HUES6 (cell line): ENCODE measurements at regions not wholly inside any gene's neighbourhood (a gene's known extent, or its start where the extent isn't known, plus 50 kb on each side); places are given as distances from the start of the nearest gene placed in this dataset.

Source experiments
- H3K27ac ChIP-seq: 2 replicates; pipeline ENCODE4 v1.7.0; 2013; ENCODE audit warnings: low read depth, mild to moderate bottlenecking, low read length, inconsistent platforms
- H3K27me3 ChIP-seq: 2 replicates; pipeline ENCODE4 v1.6.1; 2013; ENCODE audit warnings: low read length; ENCODE audit not compliant: control insufficient read depth, insufficient read depth
- H3K36me3 ChIP-seq: 2 replicates; pipeline ENCODE4 v1.6.1; 2013; ENCODE audit warnings: low read length; ENCODE audit not compliant: control insufficient read depth, insufficient read depth
- H3K4me1 ChIP-seq: 2 replicates; pipeline ENCODE4 v1.6.1; 2013; ENCODE audit warnings: low read length; ENCODE audit not compliant: control insufficient read depth, insufficient read depth
- H3K4me3 ChIP-seq: 2 replicates; pipeline ENCODE4 v1.5.1; 2013; ENCODE audit warnings: low read depth, low read length
- H3K9ac ChIP-seq: one replicate; pipeline ENCODE4 v1.6.1; 2013; ENCODE audit warnings: mild to moderate bottlenecking, low read length
- H3K9me3 ChIP-seq: 2 replicates; pipeline ENCODE4 v1.6.1; 2013; ENCODE audit warnings: low read depth, low read length; ENCODE audit not compliant: control insufficient read depth, insufficient read depth

- H3K4me1 ChIP-seq, result no peaks in the 10 kb centered on the region
- no peak overlapping the region for H3K27ac ChIP-seq
- H3K9me3 ChIP-seq, result no peaks in the 10 kb centered on the region
- no peaks in the 10 kb centered on the region for H3K27me3 ChIP-seq
- H3K36me3 ChIP-seq, result no peaks in the 10 kb centered on the region
- H3K4me3 ChIP-seq, result no peak overlapping the region
- H3K9ac ChIP-seq, result no peak overlapping the region
Measured at GRCh38 chr4:81946996-81947395, 426.8 kb downstream of the HNRNPD start.

GRCh38 chr4:81930506-81931238 is 443.1 kb downstream of the HNRNPD start:
- H3K27ac ChIP-seq, result no peak overlapping the region
- H3K9me3 ChIP-seq, result no peaks in the 10 kb centered on the region
- no peak overlapping the region for H3K9ac ChIP-seq
- H3K4me3 ChIP-seq, result no peak overlapping the region
- no peaks in the 10 kb centered on the region for H3K4me1 ChIP-seq
- no peaks in the 10 kb centered on the region for H3K27me3 ChIP-seq
- no peaks in the 10 kb centered on the region for H3K36me3 ChIP-seq

GRCh38 chr4:81923140-81923539 is 450.7 kb downstream of the HNRNPD start:
- H3K27ac ChIP-seq, result no peak overlapping the region
- no peaks in the 10 kb centered on the region for H3K4me1 ChIP-seq
- no peak overlapping the region for H3K9ac ChIP-seq
- H3K9me3 ChIP-seq, result no peaks in the 10 kb centered on the region
- H3K4me3 ChIP-seq, result no peak overlapping the region
- no peaks in the 10 kb centered on the region for H3K27me3 ChIP-seq
- H3K36me3 ChIP-seq, result no peaks in the 10 kb centered on the region

GRCh38 chr4:81922313-81922712 is 450.6 kb upstream of the RASGEF1B start:
- no peak overlapping the region for H3K9ac ChIP-seq
- H3K4me3 ChIP-seq, result no peak overlapping the region
- H3K27ac ChIP-seq, result no peak overlapping the region
- H3K27me3 ChIP-seq, result no peaks in the 10 kb centered on the region
- no peaks in the 10 kb centered on the region for H3K4me1 ChIP-seq
- H3K9me3 ChIP-seq, result no peaks in the 10 kb centered on the region
- H3K36me3 ChIP-seq, result no peaks in the 10 kb centered on the region

GRCh38 chr4:81921751-81922159 is 450.0 kb upstream of the RASGEF1B start:
- Histone ChIP-seq H3K9me3 (no peaks in the 10 kb centered on the region), H3K27ac (no peak overlapping the region), H3K4me1 (no peaks in the 10 kb centered on the region), H3K4me3 (no peak overlapping the region), H3K27me3 (no peaks in the 10 kb centered on the region), H3K36me3 (no peaks in the 10 kb centered on the region), H3K9ac (no peak overlapping the region)

GRCh38 chr4:81919810-81920209 is 448.1 kb upstream of the RASGEF1B start:
- Histone ChIP-seq H3K9me3 (no peaks in the 10 kb centered on the region), H3K9ac (no peak overlapping the region), H3K27me3 (no peaks in the 10 kb centered on the region), H3K27ac (no peak overlapping the region), H3K36me3 (no peaks in the 10 kb centered on the region), H3K4me3 (no peak overlapping the region), H3K4me1 (no peaks in the 10 kb centered on the region)

GRCh38 chr4:81919223-81919622 is 447.5 kb upstream of the RASGEF1B start:
- Histone ChIP-seq H3K27me3 (no peaks in the 10 kb centered on the region), H3K4me1 (no peaks in the 10 kb centered on the region), H3K27ac (no peak overlapping the region), H3K36me3 (no peaks in the 10 kb centered on the region), H3K4me3 (no peak overlapping the region), H3K9me3 (no peaks in the 10 kb centered on the region), H3K9ac (no peak overlapping the region)

- no peak overlapping the region for H3K9ac ChIP-seq
- no peaks in the 10 kb centered on the region for H3K36me3 ChIP-seq
- H3K4me1 ChIP-seq, result peaks cover 4% of the 10 kb centered on the region; the same call in 1 of the 2 replicates
- no peaks in the 10 kb centered on the region for H3K9me3 ChIP-seq
- no peak overlapping the region for H3K4me3 ChIP-seq
- H3K27ac ChIP-seq, result no peak overlapping the region
- H3K27me3 ChIP-seq, result no peaks in the 10 kb centered on the region
Measured at GRCh38 chr4:81915430-81915829, 443.7 kb upstream of the RASGEF1B start.

GRCh38 chr4:81914623-81915022 is 442.9 kb upstream of the RASGEF1B start:
- Histone ChIP-seq H3K36me3 (no peaks in the 10 kb centered on the region), H3K27ac (no peak overlapping the region), H3K9ac (no peak overlapping the region), H3K9me3 (no peaks in the 10 kb centered on the region), H3K4me1 (peaks cover 4% of the 10 kb centered on the region; the same call in 1 of the 2 replicates), H3K4me3 (no peak overlapping the region), H3K27me3 (no peaks in the 10 kb centered on the region)

- H3K4me1 ChIP-seq, result peaks cover 4% of the 10 kb centered on the region; the same call in 1 of the 2 replicates
- 0 out of 2 replicates have a peak overlapping the region, but pooled peaks have one; percentile 30 for H3K4me3 ChIP-seq
- H3K27me3 ChIP-seq, result no peaks in the 10 kb centered on the region
- H3K36me3 ChIP-seq, result no peaks in the 10 kb centered on the region
- no peak overlapping the region for H3K27ac ChIP-seq
- no peaks in the 10 kb centered on the region for H3K9me3 ChIP-seq
- H3K9ac ChIP-seq, result no peak overlapping the region
Measured at GRCh38 chr4:81913427-81913879, 441.7 kb upstream of the RASGEF1B start.

- Histone ChIP-seq H3K27me3 (no peaks in the 10 kb centered on the region), H3K36me3 (no peaks in the 10 kb centered on the region), H3K4me3 (no peak overlapping the region), H3K9ac (no peak overlapping the region), H3K27ac (no peak overlapping the region), H3K4me1 (peaks cover 4% of the 10 kb centered on the region; the same call in 1 of the 2 replicates), H3K9me3 (no peaks in the 10 kb centered on the region)
Measured at GRCh38 chr4:81912376-81913030, 440.8 kb upstream of the RASGEF1B start.
